H7 (cell line): ENCODE measurements at regions not wholly inside any gene's neighbourhood (a gene's known extent, or its start where the extent isn't known, plus 50 kb on each side); places are given as distances from the start of the nearest gene placed in this dataset.
"Not testable (repeated sequence)": the region's sequence is repeated elsewhere in the genome, so short reads cannot be mapped to it uniquely, and the experiment has no call there.

ENCODE experiments used
- DNase-seq: peaks from one replicate; pipeline ENCODE4 v3.0.0; 2012
- H3K27me3 ChIP-seq: 2 replicates; pipeline ENCODE4 v1.6.0; 2011; ENCODE audit warnings: mild to moderate bottlenecking, low read length; ENCODE audit not compliant: control insufficient read depth, insufficient read depth
- H3K36me3 ChIP-seq: replicated peaks from 2 replicates; pipeline ENCODE4 v1.5.1; 2011; ENCODE audit warnings: low read length; ENCODE audit not compliant: control insufficient read depth, insufficient read depth
- H3K4me3 ChIP-seq: 2 replicates; pipeline ENCODE4 v1.5.1; 2011; ENCODE audit warnings: low read depth, mild to moderate bottlenecking, control low read depth, low read length, moderate library complexity; ENCODE audit not compliant: insufficient read depth

GRCh38 chr10:65394502-65395297 lies 1531.1 kb upstream of the LRRTM3 start:
- no peaks in the 10 kb centered on the region for H3K36me3 ChIP-seq
- no peak for DNase-seq
- no peaks in the 10 kb centered on the region for H3K27me3 ChIP-seq
- H3K4me3 ChIP-seq = no peak overlapping the region

DNA sequence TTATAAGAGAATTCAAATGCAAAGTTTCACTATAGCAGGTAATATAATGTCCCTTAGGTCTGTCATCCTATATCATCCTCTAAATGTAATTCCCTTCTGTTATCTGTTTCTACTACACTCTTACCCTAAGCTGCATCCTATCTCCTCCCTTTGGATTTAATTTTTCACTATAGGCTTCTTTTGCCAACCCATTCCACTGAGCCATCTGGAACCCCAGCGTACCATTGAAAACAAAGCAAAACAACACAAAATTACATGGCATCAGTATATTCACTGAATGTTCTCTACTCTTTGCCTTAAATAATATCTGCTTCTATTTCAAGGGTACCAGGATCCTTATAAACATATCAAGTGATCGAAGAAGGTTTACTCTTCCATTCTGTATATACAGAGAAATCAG lies 1530.2 kb upstream of the LRRTM3 start:
- H3K27me3 ChIP-seq = no peaks in the 10 kb centered on the region
- no peaks in the 10 kb centered on the region for H3K36me3 ChIP-seq
- DNase-seq = no peak
- no peak overlapping the region for H3K4me3 ChIP-seq

DNA sequence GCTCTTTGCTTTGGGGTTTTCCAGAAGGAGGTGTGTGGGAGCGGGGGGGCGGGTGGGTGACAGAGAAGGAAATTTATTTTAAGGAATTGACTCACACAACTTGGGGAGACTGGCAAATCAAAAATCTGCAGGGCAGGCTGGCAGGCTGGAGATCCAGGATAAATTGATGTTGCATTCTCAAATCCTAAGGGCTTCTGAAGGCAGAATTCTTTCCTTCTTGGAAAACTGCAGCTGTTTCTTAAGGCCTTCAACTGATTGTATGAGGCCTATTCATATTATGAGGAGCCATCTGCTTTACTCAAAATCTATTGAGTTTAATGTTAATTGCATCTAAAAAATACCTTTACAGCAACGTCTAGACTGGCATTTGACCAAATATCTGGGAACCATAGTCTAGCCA lies 1528.8 kb upstream of the LRRTM3 start:
- no peak for DNase-seq
- no peak overlapping the region for H3K4me3 ChIP-seq
- no peaks in the 10 kb centered on the region for H3K36me3 ChIP-seq
- H3K27me3 ChIP-seq = no peaks in the 10 kb centered on the region

- Histone ChIP-seq H3K36me3 (no peaks in the 10 kb centered on the region), H3K27me3 (no peaks in the 10 kb centered on the region), H3K4me3 (no peak overlapping the region)
- no peak for DNase-seq
Observed at GRCh38 chr10:65408401-65408800, 1517.4 kb upstream of the LRRTM3 start.

GRCh38 chr10:65413001-65413400 lies 1512.8 kb upstream of the LRRTM3 start:
- Histone ChIP-seq H3K27me3 (no peaks in the 10 kb centered on the region), H3K36me3 (no peaks in the 10 kb centered on the region), H3K4me3 (no peak overlapping the region)
- DNase-seq = no peak

DNA sequence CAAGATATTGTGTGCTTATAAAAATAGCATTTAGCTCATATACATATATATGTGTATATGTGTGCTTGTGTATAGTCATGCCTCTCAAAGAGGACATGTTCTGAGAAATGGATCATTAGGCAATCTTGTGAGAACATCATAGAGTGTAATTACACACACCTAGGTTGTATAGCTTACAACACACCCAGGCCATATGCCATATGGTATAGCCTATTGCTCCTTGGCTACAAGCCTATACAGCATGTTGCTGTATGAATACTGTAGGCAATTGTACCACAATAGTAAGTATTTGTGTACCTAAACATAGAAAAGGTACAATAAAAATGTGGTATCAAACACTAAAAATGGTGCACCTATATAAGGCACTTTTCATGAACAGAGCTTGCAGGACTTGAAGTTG lies 1510.5 kb upstream of the LRRTM3 start:
- DNase-seq = no peak
- no peak overlapping the region for H3K4me3 ChIP-seq
- H3K36me3 ChIP-seq = no peaks in the 10 kb centered on the region
- H3K27me3 ChIP-seq = no peaks in the 10 kb centered on the region

- Histone ChIP-seq H3K27me3 (no peaks in the 10 kb centered on the region), H3K36me3 (no peaks in the 10 kb centered on the region), H3K4me3 (no peak overlapping the region)
- DNase-seq = no peak
Observed at GRCh38 chr10:65416094-65416493, 1509.7 kb upstream of the LRRTM3 start.

DNA sequence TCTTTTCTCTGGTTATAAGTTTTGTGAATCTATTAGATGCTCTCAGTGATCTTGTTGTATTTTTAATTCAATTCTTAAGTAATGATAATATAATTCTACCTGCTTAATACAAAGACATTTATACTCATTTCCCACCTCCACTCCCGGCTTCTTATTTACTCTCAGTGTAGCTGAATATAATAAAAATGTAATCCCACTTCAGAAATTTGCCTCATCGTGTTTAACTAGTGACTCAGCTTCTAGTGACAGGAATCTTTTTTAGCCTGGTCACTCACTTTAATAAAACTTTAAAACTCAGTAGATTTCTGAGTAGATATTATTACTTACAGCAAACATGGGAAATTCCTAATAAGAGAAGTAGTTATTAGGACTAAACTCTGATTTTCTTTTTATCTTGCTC lies 1506.2 kb upstream of the LRRTM3 start:
- Histone ChIP-seq H3K27me3 (no peaks in the 10 kb centered on the region), H3K36me3 (no peaks in the 10 kb centered on the region), H3K4me3 (no peak overlapping the region)
- DNase-seq = no peak

DNA sequence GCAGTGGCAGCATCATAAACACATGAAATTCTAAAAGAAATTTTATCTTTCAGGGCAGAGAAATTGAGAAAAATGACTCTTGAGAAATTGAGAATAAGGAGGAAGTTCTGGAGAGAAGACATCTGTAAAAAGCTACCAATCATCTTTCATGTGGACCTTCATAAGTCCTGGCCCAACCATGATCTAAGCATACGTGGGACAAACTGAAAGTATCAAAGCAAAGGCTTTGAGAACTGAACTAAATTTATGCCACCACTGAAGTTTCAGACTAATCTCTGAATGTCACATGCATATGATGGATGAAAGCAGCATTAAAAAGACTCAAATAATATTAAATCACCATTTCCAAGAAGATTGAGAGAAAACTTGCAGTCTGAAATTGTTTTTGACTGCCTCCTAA lies 1502.8 kb upstream of the LRRTM3 start:
- Histone ChIP-seq H3K27me3 (no peaks in the 10 kb centered on the region), H3K4me3 (no peak overlapping the region), H3K36me3 (no peaks in the 10 kb centered on the region)
- DNase-seq = no peak

DNA sequence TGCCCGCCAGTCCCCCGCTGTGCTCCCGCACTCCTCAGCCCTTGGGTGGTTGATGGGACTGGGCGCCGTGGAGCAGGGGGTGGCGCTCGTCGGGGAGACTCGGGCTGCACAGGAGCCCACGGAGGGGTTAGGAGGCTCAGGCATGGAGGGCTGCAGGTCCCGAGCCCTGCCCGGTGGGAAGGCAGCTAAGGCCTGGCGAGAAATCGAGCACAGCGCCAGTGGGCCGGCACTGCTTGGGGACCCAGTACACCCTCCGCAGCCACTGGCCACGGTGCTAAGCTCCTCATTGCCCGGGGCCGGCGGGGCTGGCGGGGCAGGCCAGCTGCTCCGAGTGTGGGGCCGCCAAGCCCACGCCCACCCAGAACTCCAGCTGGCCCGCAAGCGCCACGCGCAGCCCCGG lies 1496.5 kb upstream of the LRRTM3 start:
- not testable (repeated sequence) for H3K36me3 ChIP-seq, H3K4me3 ChIP-seq, DNase-seq, H3K27me3 ChIP-seq

- Histone ChIP-seq H3K36me3 (no peaks in the 10 kb centered on the region), H3K4me3 (no peak overlapping the region), H3K27me3 (no peaks in the 10 kb centered on the region)
- DNase-seq = no peak
Observed at GRCh38 chr10:65430979-65431378, 1494.9 kb upstream of the LRRTM3 start.

DNA sequence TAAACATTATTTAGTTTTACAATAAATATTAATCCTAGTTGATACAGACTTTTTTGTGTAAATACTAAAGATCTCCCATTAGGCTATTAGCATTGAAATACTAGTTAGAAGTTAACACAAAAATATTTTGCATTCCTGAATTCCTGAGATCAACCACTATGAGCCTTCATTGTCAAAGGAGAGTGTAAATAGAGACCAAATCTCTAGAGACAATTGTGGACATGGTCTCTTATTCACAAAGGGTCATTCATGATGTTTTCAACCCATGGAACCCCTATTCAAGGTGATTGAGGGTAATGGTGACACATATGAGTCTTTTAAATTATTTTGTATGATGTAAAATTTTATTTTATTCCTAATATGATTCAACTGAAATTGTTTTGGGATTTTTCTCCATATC lies 1454.8 kb upstream of the LRRTM3 start:
- no peak overlapping the region for H3K4me3 ChIP-seq
- peak; percentile 7 for DNase-seq
- H3K27me3 ChIP-seq = no peaks in the 10 kb centered on the region
- no peaks in the 10 kb centered on the region for H3K36me3 ChIP-seq

GRCh38 chr10:65482848-65483247 lies 1443.0 kb upstream of the LRRTM3 start:
- Histone ChIP-seq H3K4me3 (no peak overlapping the region), H3K36me3 (no peaks in the 10 kb centered on the region), H3K27me3 (no peaks in the 10 kb centered on the region)
- no peak for DNase-seq

- DNase-seq = no peak
- no peak overlapping the region for H3K4me3 ChIP-seq
- H3K36me3 ChIP-seq = no peaks in the 10 kb centered on the region
- H3K27me3 ChIP-seq = no peaks in the 10 kb centered on the region
Observed at GRCh38 chr10:65491799-65492198, 1434.0 kb upstream of the LRRTM3 start.

GRCh38 chr10:65496541-65496940 lies 1429.3 kb upstream of the LRRTM3 start:
- Histone ChIP-seq H3K36me3 (no peaks in the 10 kb centered on the region), H3K4me3 (no peak overlapping the region), H3K27me3 (no peaks in the 10 kb centered on the region)
- DNase-seq = no peak

GRCh38 chr10:65497837-65498236 lies 1428.0 kb upstream of the LRRTM3 start:
- no peak for DNase-seq
- H3K36me3 ChIP-seq = no peaks in the 10 kb centered on the region
- no peaks in the 10 kb centered on the region for H3K27me3 ChIP-seq
- H3K4me3 ChIP-seq = no peak overlapping the region
